ENCODE measurements at regions not wholly inside any gene's neighbourhood (a gene's known extent, or its start where the extent isn't known, plus 50 kb on each side); places are given as distances from the start of the nearest gene placed in this dataset.

GRCh38 chr10:93236393-93237040 lies 162.8 kb downstream of the CYP26A1 start:
- no peak overlapping the region for H3K4me3 ChIP-seq
- no peaks in the 10 kb centered on the region for H3K27me3 ChIP-seq
- H3K27ac ChIP-seq, result peak overlapping the region in 2 of 3 donors; percentile 22 to 66
- no peaks in the 10 kb centered on the region for H3K9me3 ChIP-seq
- ATAC-seq (peak; percentile 8 to 28 (median 14)), DNase-seq (no peak)
- no peaks in the 10 kb centered on the region for H3K36me3 ChIP-seq
- intact Hi-C loops (cut with DNase I), result no loop called here
- peaks cover 0 to 15% (median 5%) of the 10 kb centered on the region in 4 donors for H3K4me1 ChIP-seq
- 29% methylated on average over 4 of the region's 4 CpGs for WGBS (ENCODE audit: insufficient coverage, low coverage, low lambda C conversion rate, missing lambda C conversion rate)
- no peak for TF ChIP-seq CTCF (IDR thresholded peaks at IDR 0.05)
- no peak for TF ChIP-seq POLR2A (IDR thresholded peaks at IDR 0.05)

GRCh38 chr10:93245147-93245546 lies 171.5 kb downstream of the CYP26A1 start:
- peaks cover 0 to 16% (median 2%) of the 10 kb centered on the region in 4 donors for H3K4me1 ChIP-seq
- H3K9me3 ChIP-seq, result no peaks in the 10 kb centered on the region
- H3K27me3 ChIP-seq, result no peaks in the 10 kb centered on the region
- DNase-seq (no peak), ATAC-seq (no peak)
- H3K4me3 ChIP-seq, result no peak overlapping the region
- no peaks in the 10 kb centered on the region for H3K36me3 ChIP-seq
- intact Hi-C loops (cut with DNase I), result no loop called here
- TF ChIP-seq CTCF (IDR thresholded peaks at IDR 0.05), result no peak
- no peak for TF ChIP-seq POLR2A (IDR thresholded peaks at IDR 0.05)
- H3K27ac ChIP-seq, result no peak overlapping the region
- WGBS (ENCODE audit: insufficient coverage, low coverage, low lambda C conversion rate, missing lambda C conversion rate), result 54% methylated on average over 1 of the region's 1 CpG

- intact Hi-C loops (cut with DNase I), result no loop called here
- no peak for TF ChIP-seq CTCF (IDR thresholded peaks at IDR 0.05)
- TF ChIP-seq POLR2A (IDR thresholded peaks at IDR 0.05), result no peak
- H3K27ac ChIP-seq, result no peak overlapping the region
- peaks cover 0 to 16% (median 3%) of the 10 kb centered on the region in 4 donors for H3K4me1 ChIP-seq
- ATAC-seq, result peak; percentile 66 to 81 (median 78)
- no peaks in the 10 kb centered on the region for H3K36me3 ChIP-seq
- WGBS (ENCODE audit: insufficient coverage, low coverage, low lambda C conversion rate, missing lambda C conversion rate), result 24% methylated on average over 8 of the region's 8 CpGs
- no peaks in the 10 kb centered on the region for H3K9me3 ChIP-seq
- no peaks in the 10 kb centered on the region for H3K27me3 ChIP-seq
- peak in 1 of 3 donors; percentile 61 for DNase-seq
- H3K4me3 ChIP-seq, result no peak overlapping the region
These were observed 172.1 kb downstream of the CYP26A1 start for GRCh38 chr10:93245779-93246178.

- WGBS (ENCODE audit: insufficient coverage, low coverage, low lambda C conversion rate, missing lambda C conversion rate), result 70% methylated on average over 6 of the region's 19 CpGs
These were observed 175.0 kb downstream of the CYP26A1 start for GRCh38 chr10:93248583-93249227.

More at GRCh38 chr10:93248583-93249227, 175.0 kb downstream of the CYP26A1 start:
- no peak overlapping the region for H3K4me3 ChIP-seq
- peak in 1 of 4 donors; percentile 28 for ATAC-seq
- no peaks in the 10 kb centered on the region for H3K36me3 ChIP-seq
- H3K27ac ChIP-seq, result no peak overlapping the region
- peaks cover 0 to 16% (median 4%) of the 10 kb centered on the region in 4 donors for H3K4me1 ChIP-seq
- H3K27me3 ChIP-seq, result no peaks in the 10 kb centered on the region
- TF ChIP-seq POLR2A (IDR thresholded peaks at IDR 0.05) (no peak), CTCF (IDR thresholded peaks at IDR 0.05) (no peak)
- DNase-seq, result no peak
- H3K9me3 ChIP-seq, result no peaks in the 10 kb centered on the region
- intact Hi-C loops (cut with DNase I), result no loop called here
